IPS-18a (cell line): ENCODE measurements at regions not wholly inside any gene's neighbourhood (a gene's known extent, or its start where the extent isn't known, plus 50 kb on each side); places are given as distances from the start of the nearest gene placed in this dataset.

Source experiments
- H3K27ac ChIP-seq: one replicate; pipeline ENCODE4 v1.5.1; 2013; ENCODE audit warnings: low read length
- H3K27me3 ChIP-seq: one replicate; pipeline ENCODE4 v1.6.1; 2013; ENCODE audit warnings: mild to moderate bottlenecking, low read length; ENCODE audit not compliant: control insufficient read depth, insufficient read depth
- H3K36me3 ChIP-seq: one replicate; pipeline ENCODE4 v1.6.1; 2013; ENCODE audit warnings: low read depth, low read length; ENCODE audit not compliant: control insufficient read depth
- H3K4me1 ChIP-seq: one replicate; pipeline ENCODE4 v1.6.1; 2013; ENCODE audit warnings: low read depth, low read length; ENCODE audit not compliant: control insufficient read depth
- H3K4me3 ChIP-seq: one replicate; pipeline ENCODE4 v1.5.1; 2013; ENCODE audit warnings: low read length
- H3K9ac ChIP-seq: one replicate; pipeline ENCODE4 v1.6.1; 2013; ENCODE audit warnings: mild to moderate bottlenecking, low read length, moderate library complexity
- H3K9me3 ChIP-seq: one replicate; pipeline ENCODE4 v1.6.1; 2013; ENCODE audit warnings: low read depth, low read length; ENCODE audit not compliant: control insufficient read depth

- Histone ChIP-seq H3K27me3 (no peaks in the 10 kb centered on the region), H3K36me3 (no peaks in the 10 kb centered on the region), H3K4me3 (no peak overlapping the region), H3K4me1 (peaks cover 15% of the 10 kb centered on the region), H3K9me3 (no peaks in the 10 kb centered on the region), H3K27ac (no peak overlapping the region), H3K9ac (no peak overlapping the region)
Observed at GRCh38 chr1:219824338-219824737, 104.0 kb downstream of the SLC30A10 start.

GRCh38 chr1:219820551-219820950 is 107.8 kb downstream of the SLC30A10 start:
- no peaks in the 10 kb centered on the region for H3K9me3 ChIP-seq
- no peaks in the 10 kb centered on the region for H3K27me3 ChIP-seq
- no peak overlapping the region for H3K27ac ChIP-seq
- H3K4me3 ChIP-seq: no peak overlapping the region
- peaks cover 5% of the 10 kb centered on the region for H3K4me1 ChIP-seq
- H3K36me3 ChIP-seq: no peaks in the 10 kb centered on the region
- H3K9ac ChIP-seq: no peak overlapping the region

GRCh38 chr1:219817914-219818313 is 110.4 kb downstream of the SLC30A10 start:
- no peaks in the 10 kb centered on the region for H3K36me3 ChIP-seq
- no peak overlapping the region for H3K27ac ChIP-seq
- H3K4me1 ChIP-seq: no peaks in the 10 kb centered on the region
- H3K9ac ChIP-seq: no peak overlapping the region
- H3K4me3 ChIP-seq: no peak overlapping the region
- no peaks in the 10 kb centered on the region for H3K9me3 ChIP-seq
- no peaks in the 10 kb centered on the region for H3K27me3 ChIP-seq

- peaks cover 7% of the 10 kb centered on the region for H3K4me1 ChIP-seq
- no peak overlapping the region for H3K4me3 ChIP-seq
- H3K27me3 ChIP-seq: no peaks in the 10 kb centered on the region
- no peaks in the 10 kb centered on the region for H3K9me3 ChIP-seq
- no peak overlapping the region for H3K27ac ChIP-seq
- no peaks in the 10 kb centered on the region for H3K36me3 ChIP-seq
- no peak overlapping the region for H3K9ac ChIP-seq
Observed at GRCh38 chr1:219813294-219813693, 115.1 kb downstream of the SLC30A10 start.

GRCh38 chr1:219812491-219813203 is 115.7 kb downstream of the SLC30A10 start:
- Histone ChIP-seq H3K27me3 (no peaks in the 10 kb centered on the region), H3K4me1 (peaks cover 7% of the 10 kb centered on the region), H3K9ac (no peak overlapping the region), H3K9me3 (no peaks in the 10 kb centered on the region), H3K4me3 (no peak overlapping the region), H3K36me3 (no peaks in the 10 kb centered on the region), H3K27ac (no peak overlapping the region)

GRCh38 chr1:219812086-219812485 is 116.3 kb downstream of the SLC30A10 start:
- Histone ChIP-seq H3K4me1 (peaks cover 7% of the 10 kb centered on the region), H3K4me3 (no peak overlapping the region), H3K27me3 (no peaks in the 10 kb centered on the region), H3K9me3 (no peaks in the 10 kb centered on the region), H3K36me3 (no peaks in the 10 kb centered on the region), H3K9ac (no peak overlapping the region), H3K27ac (no peak overlapping the region)

GRCh38 chr1:219810451-219810850 is 117.9 kb downstream of the SLC30A10 start:
- no peaks in the 10 kb centered on the region for H3K36me3 ChIP-seq
- no peak overlapping the region for H3K27ac ChIP-seq
- no peaks in the 10 kb centered on the region for H3K9me3 ChIP-seq
- H3K4me3 ChIP-seq: no peak overlapping the region
- no peaks in the 10 kb centered on the region for H3K27me3 ChIP-seq
- no peak overlapping the region for H3K9ac ChIP-seq
- peaks cover 7% of the 10 kb centered on the region for H3K4me1 ChIP-seq

GRCh38 chr1:219808790-219809189 is 119.6 kb downstream of the SLC30A10 start:
- Histone ChIP-seq H3K4me3 (no peak overlapping the region), H3K36me3 (no peaks in the 10 kb centered on the region), H3K27me3 (no peaks in the 10 kb centered on the region), H3K27ac (no peak overlapping the region), H3K9me3 (no peaks in the 10 kb centered on the region), H3K9ac (no peak overlapping the region), H3K4me1 (peaks cover 7% of the 10 kb centered on the region)

GRCh38 chr1:219806642-219807041 is 121.7 kb downstream of the SLC30A10 start:
- Histone ChIP-seq H3K4me3 (no peak overlapping the region), H3K27ac (no peak overlapping the region), H3K9ac (no peak overlapping the region), H3K9me3 (no peaks in the 10 kb centered on the region), H3K36me3 (no peaks in the 10 kb centered on the region), H3K27me3 (no peaks in the 10 kb centered on the region), H3K4me1 (no peaks in the 10 kb centered on the region)

GRCh38 chr1:219806020-219806419 is 122.3 kb downstream of the SLC30A10 start:
- Histone ChIP-seq H3K4me3 (no peak overlapping the region), H3K27ac (no peak overlapping the region)

GRCh38 chr1:219805191-219805590 is 123.2 kb downstream of the SLC30A10 start:
- Histone ChIP-seq H3K9ac (no peak overlapping the region), H3K36me3 (no peaks in the 10 kb centered on the region), H3K4me1 (no peaks in the 10 kb centered on the region), H3K4me3 (no peak overlapping the region), H3K9me3 (no peaks in the 10 kb centered on the region), H3K27me3 (no peaks in the 10 kb centered on the region), H3K27ac (no peak overlapping the region)

More at GRCh38 chr1:219806020-219806419, 122.3 kb downstream of the SLC30A10 start:
- H3K9ac ChIP-seq: no peak overlapping the region
- no peaks in the 10 kb centered on the region for H3K27me3 ChIP-seq
- H3K9me3 ChIP-seq: no peaks in the 10 kb centered on the region
- H3K36me3 ChIP-seq: no peaks in the 10 kb centered on the region
- H3K4me1 ChIP-seq: no peaks in the 10 kb centered on the region

GRCh38 chr1:219801156-219801820 is 127.1 kb downstream of the SLC30A10 start:
- H3K4me3 ChIP-seq: no peak overlapping the region
- no peak overlapping the region for H3K9ac ChIP-seq
- no peak overlapping the region for H3K27ac ChIP-seq
- no peaks in the 10 kb centered on the region for H3K36me3 ChIP-seq
- no peaks in the 10 kb centered on the region for H3K4me1 ChIP-seq
- no peaks in the 10 kb centered on the region for H3K9me3 ChIP-seq
- no peaks in the 10 kb centered on the region for H3K27me3 ChIP-seq
